ENCODE measurements at regions not wholly inside any gene's neighbourhood (a gene's known extent, or its start where the extent isn't known, plus 50 kb on each side); places are given as distances from the start of the nearest gene placed in this dataset.

- Histone ChIP-seq H3K56ac (ENCODE audit: insufficient read length, low read depth, low read length) (no peak overlapping the region), H3K9me3 (ENCODE audit: control insufficient read depth, low read depth, low read length) (no peaks in the 10 kb centered on the region), H2BK5ac (ENCODE audit: insufficient read length, low read length) (no peak overlapping the region), H3K23me2 (ENCODE audit: insufficient read length, low read depth, low read length, poor library complexity, severe bottlenecking) (no peaks in the 10 kb centered on the region), H2BK120ac (ENCODE audit: low read depth, low read length, poor library complexity, severe bottlenecking) (no peak overlapping the region), H3K9ac (ENCODE audit: extremely low read depth, insufficient read length, low read length) (no peak overlapping the region), H4K20me1 (ENCODE audit: control insufficient read depth, insufficient read depth, insufficient read length) (no peaks in the 10 kb centered on the region), H3K4me1 (ENCODE audit: insufficient read depth, low read length) (no peaks in the 10 kb centered on the region), H2AK5ac (ENCODE audit: insufficient read length, low read length) (no peak overlapping the region), H3K79me2 (ENCODE audit: insufficient read depth, low read length) (no peaks in the 10 kb centered on the region), H3K23ac (ENCODE audit: insufficient read length, low read depth, low read length) (no peak overlapping the region), H3K4me2 (ENCODE audit: insufficient read depth, insufficient read length, low read length) (no peak overlapping the region), H3K4ac (ENCODE audit: low read depth, low read length) (no peak overlapping the region), H3K14ac (ENCODE audit: insufficient read depth, low read length) (no peak overlapping the region), H2BK12ac (ENCODE audit: insufficient read length, low read depth, low read length) (no peak overlapping the region), H3K18ac (ENCODE audit: insufficient read length, low read depth, low read length) (no peak overlapping the region), H3K27me3 (ENCODE audit: insufficient read depth, low read length) (no peaks in the 10 kb centered on the region), H3K79me1 (ENCODE audit: insufficient read depth, low read depth, low read length, poor library complexity, severe bottlenecking) (no peaks in the 10 kb centered on the region), H4K8ac (replicated peaks; ENCODE audit: insufficient read length, low read depth, low read length) (no peak overlapping the region), H4K5ac (ENCODE audit: insufficient read length, low read depth, low read length) (no peak overlapping the region), H3T11ph (ENCODE audit: low read length) (no peak overlapping the region), H2AFZ (ENCODE audit: low read length) (no peak overlapping the region), H2BK15ac (ENCODE audit: low read depth, low read length) (no peak overlapping the region), H3K27ac (ENCODE audit: insufficient read length, low read depth, low read length) (no peak overlapping the region), H2BK20ac (ENCODE audit: low read depth, low read length, poor library complexity, severe bottlenecking) (no peak overlapping the region), H4K91ac (ENCODE audit: insufficient read length, low read depth, low read length) (no peak overlapping the region)
- no CpG with 5 or more reads among the region's 1 CpG for WGBS (ENCODE audit: extremely low coverage, insufficient read length, low lambda C conversion rate)
- Mint-ChIP-seq H3K4me1 (no peaks in the 10 kb centered on the region), H3K9me3 (no peaks in the 10 kb centered on the region), H3K27ac (no peak overlapping the region), H3K27me3 (ENCODE audit: low read depth) (no peaks in the 10 kb centered on the region), H3K36me3 (ENCODE audit: insufficient read depth in 1 of 3, low read depth in 3 of 3) (no peaks in the 10 kb centered on the region), H3K4me3 (no peak overlapping the region)
- TF ChIP-seq CTCF (conservative IDR thresholded peaks at IDR 0.05) = peak; percentile 33; the same call in 2 of the 3 replicates
- no peak for DNase-seq
Measured at GRCh38 chr1:163701783-163702374, 380.1 kb downstream of the NUF2 start.
